Liver (tissue), 8 donors: ENCODE measurements at regions not wholly inside any gene's neighbourhood (a gene's known extent, or its start where the extent isn't known, plus 50 kb on each side); places are given as distances from the start of the nearest gene placed in this dataset.

ENCODE experiments used
- DNase-seq: peaks from one replicate; pipeline ENCODE4 v3.0.0-alpha.2; 2017; ENCODE audit warnings: low spot score
- H3K27ac ChIP-seq, 2 donors: one replicate each; pipeline ENCODE4 v1.7.0; 2013; ENCODE audit warnings: inconsistent platforms in 2 of 2, low read length in 2 of 2, control low read depth in 1 of 2, low read depth in 1 of 2, mild to moderate bottlenecking in 1 of 2
- H3K27me3 ChIP-seq, 4 donors: one replicate each; pipeline versions ENCODE4 v1.6.1 to v1.7.0; 2013; ENCODE audit warnings: low read length in 3 of 4, inconsistent platforms in 1 of 4, mild to moderate bottlenecking in 1 of 4, moderate library complexity in 1 of 4; ENCODE audit not compliant: control insufficient read depth in 4 of 4, insufficient read depth in 4 of 4
- H3K36me3 ChIP-seq, 4 donors: one replicate each; pipeline versions ENCODE4 v1.6.1 to v1.7.0; 2013; ENCODE audit warnings: low read length in 3 of 4, mild to moderate bottlenecking in 3 of 4, low read depth in 1 of 4, moderate library complexity in 1 of 4; ENCODE audit not compliant: control insufficient read depth in 4 of 4, insufficient read depth in 3 of 4
- H3K4me1 ChIP-seq, 4 donors: one replicate each; pipeline versions ENCODE4 v1.6.1 to v1.7.0; 2013; ENCODE audit warnings: low read length in 3 of 4, mild to moderate bottlenecking in 3 of 4, moderate library complexity in 1 of 4; ENCODE audit not compliant: control insufficient read depth in 4 of 4, insufficient read depth in 4 of 4
- H3K4me3 ChIP-seq, 3 donors: one replicate each; pipeline versions ENCODE4 v1.6.1 to v1.7.0; 2013; ENCODE audit warnings: low read length in 3 of 3, control low read depth in 1 of 3, low read depth in 1 of 3, mild to moderate bottlenecking in 1 of 3
- H3K9ac ChIP-seq, 2 donors: one replicate each; pipeline ENCODE4 v1.7.0; 2013; ENCODE audit warnings: low read length in 2 of 2, mild to moderate bottlenecking in 2 of 2, moderate library complexity in 2 of 2, control low read depth in 1 of 2, low read depth in 1 of 2
- H3K9me3 ChIP-seq, 4 donors: one replicate each; pipeline versions ENCODE4 v1.6.1 to v1.7.0; 2013; ENCODE audit warnings: low read length in 3 of 4; ENCODE audit not compliant: control insufficient read depth in 4 of 4
- EGR1 ChIP-seq, 2 donors: IDR thresholded peaks; 2 replicates each; pipeline ENCODE4 v1.6.1; 2016 to 2018; ENCODE audit warnings: antibody characterized with exemption in 2 of 2, low read depth in 2 of 2
- FOXA2 ChIP-seq: IDR thresholded peaks from 2 replicates; pipeline ENCODE4 v1.6.1; 2016; ENCODE audit warnings: antibody characterized with exemption
- GABPA ChIP-seq, 2 donors: IDR thresholded peaks in 1 of 2; conservative IDR thresholded peaks in 1 of 2; 2 replicates each; pipeline ENCODE4 v1.6.1; 2016; ENCODE audit warnings: antibody characterized with exemption in 2 of 2, mild to moderate bottlenecking in 1 of 2, moderate library complexity in 1 of 2
- HNF4A ChIP-seq, 2 donors: conservative IDR thresholded peaks; 2 replicates each; pipeline ENCODE4 v1.6.1; 2016; ENCODE audit warnings: antibody characterized with exemption in 2 of 2, mild to moderate bottlenecking in 2 of 2
- HNF4G ChIP-seq: IDR thresholded peaks from 2 replicates; pipeline ENCODE4 v1.6.1; 2016; ENCODE audit warnings: antibody characterized with exemption
- JUND ChIP-seq, 2 donors: IDR thresholded peaks; 2 replicates each; pipeline ENCODE4 v1.6.1; 2016; ENCODE audit warnings: antibody characterized with exemption in 2 of 2
- MAX ChIP-seq: IDR thresholded peaks from 2 replicates; pipeline ENCODE4 v1.6.1; 2016; ENCODE audit warnings: antibody characterized with exemption
- NR2F2 ChIP-seq: IDR thresholded peaks from 2 replicates; pipeline ENCODE4 v1.6.1; 2016; ENCODE audit warnings: antibody characterized with exemption
- RAD21 ChIP-seq, 2 donors: IDR thresholded peaks; 2 replicates each; pipeline ENCODE4 v1.6.1; 2016; ENCODE audit warnings: antibody characterized with exemption in 2 of 2, mild to moderate bottlenecking in 2 of 2
- REST ChIP-seq: IDR thresholded peaks from 2 replicates; pipeline ENCODE4 v1.6.1; 2016; ENCODE audit warnings: antibody characterized with exemption, mild to moderate bottlenecking
- RXRA ChIP-seq, 2 donors: IDR thresholded peaks; 2 replicates each; pipeline ENCODE4 v1.6.1; 2017 to 2018; ENCODE audit warnings: antibody characterized with exemption in 2 of 2, mild to moderate bottlenecking in 1 of 2
- SP1 ChIP-seq: IDR thresholded peaks from 2 replicates; pipeline ENCODE4 v1.6.1; 2018; ENCODE audit warnings: antibody characterized with exemption, mild to moderate bottlenecking
- TAF1 ChIP-seq: conservative IDR thresholded peaks from 2 replicates; pipeline ENCODE4 v1.6.1; 2016; ENCODE audit warnings: antibody characterized with exemption, mild to moderate bottlenecking
- ZBTB33 ChIP-seq: IDR thresholded peaks from 2 replicates; pipeline ENCODE4 v1.6.1; 2016; ENCODE audit warnings: antibody characterized with exemption
- WGBS: extraction: QIAGEN DNeasy Blood & Tissue Kit; methylation state at CpG from one replicate; pipeline ENCODE4 v1.1.7; 2013; 5-methylcytosine and 5-hydroxymethylcytosine counted together
- TF ChIP-seq, protein P1 (sequence below): IDR thresholded peaks from 2 replicates; pipeline ENCODE4 v1.6.1; 2016; ENCODE audit warnings: antibody characterized with exemption
- TF ChIP-seq, protein P2 (sequence below): fragments of 150-350 bp; IDR thresholded peaks from 2 replicates; pipeline ENCODE4 v1.5.1; 2017; ENCODE audit warnings: improper control_type of control experiment, low read depth, low read length; ENCODE audit not compliant: missing input control
- donor health status: healthy.
- donor health status: healthy.
- donor health status: healthy.
- donor health status: healthy.
- donor health status: healthy.

GRCh38 chr4:173878701-173879100 is 348.7 kb upstream of the HAND2 start:
- Histone ChIP-seq H3K36me3 (no peaks in the 10 kb centered on the region), H3K4me1 (no peaks in the 10 kb centered on the region), H3K9ac (no peak overlapping the region), H3K27ac (no peak overlapping the region), H3K4me3 (no peak overlapping the region), H3K9me3 (no peaks in the 10 kb centered on the region), H3K27me3 (no peaks in the 10 kb centered on the region)
- 27% methylated on average over 5 of the region's 5 CpGs for WGBS
- no peak for TF ChIP-seq EGR1 (IDR thresholded peaks at IDR 0.05; ENCODE audit: low read depth in 2 of 2)
- no peak for TF ChIP-seq NR2F2
- TF ChIP-seq RAD21 (IDR thresholded peaks at IDR 0.05) = no peak
- no peak for TF ChIP-seq REST
- TF ChIP-seq JUND (IDR thresholded peaks at IDR 0.05) = no peak
- TF ChIP-seq, protein P1, sequence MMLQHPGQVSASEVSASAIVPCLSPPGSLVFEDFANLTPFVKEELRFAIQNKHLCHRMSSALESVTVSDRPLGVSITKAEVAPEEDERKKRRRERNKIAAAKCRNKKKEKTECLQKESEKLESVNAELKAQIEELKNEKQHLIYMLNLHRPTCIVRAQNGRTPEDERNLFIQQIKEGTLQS = no peak
- no peak for TF ChIP-seq MAX
- no peak for TF ChIP-seq HNF4A (conservative IDR thresholded peaks at IDR 0.05)
- TF ChIP-seq HNF4G = no peak
- no peak for TF ChIP-seq RXRA (IDR thresholded peaks at IDR 0.05)
- TF ChIP-seq, protein P2, sequence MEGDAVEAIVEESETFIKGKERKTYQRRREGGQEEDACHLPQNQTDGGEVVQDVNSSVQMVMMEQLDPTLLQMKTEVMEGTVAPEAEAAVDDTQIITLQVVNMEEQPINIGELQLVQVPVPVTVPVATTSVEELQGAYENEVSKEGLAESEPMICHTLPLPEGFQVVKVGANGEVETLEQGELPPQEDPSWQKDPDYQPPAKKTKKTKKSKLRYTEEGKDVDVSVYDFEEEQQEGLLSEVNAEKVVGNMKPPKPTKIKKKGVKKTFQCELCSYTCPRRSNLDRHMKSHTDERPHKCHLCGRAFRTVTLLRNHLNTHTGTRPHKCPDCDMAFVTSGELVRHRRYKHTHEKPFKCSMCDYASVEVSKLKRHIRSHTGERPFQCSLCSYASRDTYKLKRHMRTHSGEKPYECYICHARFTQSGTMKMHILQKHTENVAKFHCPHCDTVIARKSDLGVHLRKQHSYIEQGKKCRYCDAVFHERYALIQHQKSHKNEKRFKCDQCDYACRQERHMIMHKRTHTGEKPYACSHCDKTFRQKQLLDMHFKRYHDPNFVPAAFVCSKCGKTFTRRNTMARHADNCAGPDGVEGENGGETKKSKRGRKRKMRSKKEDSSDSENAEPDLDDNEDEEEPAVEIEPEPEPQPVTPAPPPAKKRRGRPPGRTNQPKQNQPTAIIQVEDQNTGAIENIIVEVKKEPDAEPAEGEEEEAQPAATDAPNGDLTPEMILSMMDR = no peak
- TF ChIP-seq GABPA (IDR thresholded peaks at IDR 0.05 in 1 of 2, conservative IDR thresholded peaks at IDR 0.05 in 1 of 2) = no peak
- DNase-seq = no peak

DNA sequence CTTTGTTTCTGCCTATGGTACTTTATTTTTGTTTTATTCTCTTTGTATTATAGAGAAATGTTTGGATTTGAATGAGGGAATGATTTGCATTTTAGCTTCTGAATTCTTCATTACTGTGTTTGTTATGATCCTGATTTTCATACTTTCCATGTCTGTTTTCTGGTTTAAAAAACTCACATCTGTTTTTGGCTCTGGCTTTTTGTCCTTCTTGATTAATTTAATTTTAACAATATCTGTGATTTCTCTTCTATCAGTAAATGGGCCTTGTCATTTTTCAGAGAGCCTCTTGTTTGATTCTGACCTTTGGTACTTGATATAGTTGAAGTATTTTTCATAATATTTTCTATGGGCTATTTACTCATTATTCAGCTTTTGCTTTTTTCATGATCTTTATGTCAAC is 341.6 kb upstream of the HAND2 start:
- no peaks in the 10 kb centered on the region for H3K36me3 ChIP-seq
- H3K27me3 ChIP-seq = no peaks in the 10 kb centered on the region
- DNase-seq = no peak
- H3K4me1 ChIP-seq = no peaks in the 10 kb centered on the region
- TF ChIP-seq HNF4A (conservative IDR thresholded peaks at IDR 0.05) (no peak), ZBTB33 (no peak), MAX (no peak), FOXA2 (no peak), TAF1 (no peak), EGR1 (IDR thresholded peaks at IDR 0.05; ENCODE audit: low read depth in 2 of 2) (no peak), REST (no peak), HNF4G (no peak), JUND (IDR thresholded peaks at IDR 0.05) (no peak), SP1 (no peak), GABPA (IDR thresholded peaks at IDR 0.05 in 1 of 2, conservative IDR thresholded peaks at IDR 0.05 in 1 of 2) (no peak), NR2F2 (no peak)
- TF ChIP-seq, protein P2 = no peak
- TF ChIP-seq, protein P1 = no peak
- H3K9me3 ChIP-seq = no peaks in the 10 kb centered on the region
- H3K9ac ChIP-seq = no peak overlapping the region
- H3K27ac ChIP-seq = no peak overlapping the region
- H3K4me3 ChIP-seq = no peak overlapping the region
